SU-DHL-6 (cell line): ENCODE measurements at regions not wholly inside any gene's neighbourhood (a gene's known extent, or its start where the extent isn't known, plus 50 kb on each side); places are given as distances from the start of the nearest gene placed in this dataset.
"Not testable (repeated sequence)": the region's sequence is repeated elsewhere in the genome, so short reads cannot be mapped to it uniquely, and the experiment has no call there.

Experiments
- H2AFZ ChIP-seq: fragments of 200-600 bp; sonication (generic); 2 replicates; pipeline ENCODE4 v1.6.1; 2014; ENCODE audit warnings: low read depth, mild to moderate bottlenecking, moderate library complexity, mixed read lengths, antibody characterized with exemption, low read length; ENCODE audit not compliant: severe bottlenecking
- H3F3A ChIP-seq: fragments of 200-600 bp; shearing (Covaris generic); 2 replicates; pipeline ENCODE4 v1.6.0; 2016; ENCODE audit warnings: antibody characterized with exemption, mild to moderate bottlenecking; ENCODE audit not compliant: insufficient read depth
- H3K27ac ChIP-seq: fragments of 200-600 bp; sonication (generic); 2 replicates; pipeline ENCODE4 v1.5.1; 2016; ENCODE audit warnings: low read depth, mild to moderate bottlenecking, low read length, moderate library complexity, mixed read lengths
- H3K27me3 ChIP-seq: fragments of 200-600 bp; sonication (generic), shearing (Covaris generic); 2 replicates; pipeline ENCODE4 v1.6.0; 2014; ENCODE audit warnings: mild to moderate bottlenecking, low read length
- H3K36me3 ChIP-seq: fragments of 200-600 bp; sonication (generic); 2 replicates; pipeline ENCODE4 v1.6.1; 2014; ENCODE audit warnings: mild to moderate bottlenecking, low read length, mixed read lengths
- H3K4me2 ChIP-seq: fragments of 300-600, 200-600 bp; shearing (Covaris generic), sonication (generic); 2 replicates; pipeline ENCODE4 v1.6.0; 2014; ENCODE audit warnings: low read length, low read depth, mild to moderate bottlenecking; ENCODE audit not compliant: poor library complexity, severe bottlenecking
- H3K4me3 ChIP-seq: fragments of 200-600 bp; sonication (generic); 2 replicates; pipeline ENCODE4 v1.5.1; 2014; ENCODE audit warnings: antibody characterized with exemption, low read length, mild to moderate bottlenecking, mixed read lengths; ENCODE audit not compliant: insufficient read depth, poor library complexity, severe bottlenecking
- H3K79me2 ChIP-seq: fragments of 200-600 bp; sonication (generic); 2 replicates; pipeline ENCODE4 v1.6.1; 2014; ENCODE audit warnings: mild to moderate bottlenecking, low read length, moderate library complexity; ENCODE audit not compliant: insufficient read depth
- H3K9ac ChIP-seq: fragments of 200-600 bp; sonication (generic); 2 replicates; pipeline ENCODE4 v1.7.0; 2014; ENCODE audit warnings: mild to moderate bottlenecking, low read length
- H3K9me2 ChIP-seq: fragments of 200-600 bp; sonication (generic); replicated peaks from 2 replicates; pipeline ENCODE4 v1.6.1; 2014; ENCODE audit warnings: low read length; ENCODE audit not compliant: insufficient read depth
- H3K9me3 ChIP-seq: fragments of 200-600 bp; sonication (generic); 2 replicates; pipeline ENCODE4 v1.6.1; 2014; ENCODE audit warnings: low read length, mixed read lengths; ENCODE audit not compliant: insufficient read depth
- H4K20me1 ChIP-seq: fragments of 200-600 bp; sonication (generic); 2 replicates; pipeline ENCODE4 v1.6.1; 2014; ENCODE audit warnings: low read depth, mild to moderate bottlenecking, antibody characterized with exemption, low read length, moderate library complexity, mixed read lengths
- EZH2phosphoT487 ChIP-seq: fragments of 200-600 bp; sonication (generic), shearing (Covaris generic); conservative IDR thresholded peaks from 2 replicates; pipeline ENCODE4 v1.6.1; 2018; ENCODE audit warnings: mild to moderate bottlenecking, antibody characterized with exemption, low read length, moderate library complexity, mixed read lengths
- TF ChIP-seq, protein P1 (sequence below): fragments of 200-600 bp; sonication (generic); IDR thresholded peaks from one replicate; pipeline ENCODE4 v1.5.1; 2017; ENCODE audit warnings: antibody characterized with exemption, mild to moderate bottlenecking, low read length, moderate library complexity; ENCODE audit not compliant: insufficient read depth, poor library complexity, severe bottlenecking

GRCh38 chr2:138245310-138245709 lies 256.3 kb upstream of the SPOPL start:
- Histone ChIP-seq H3K36me3 (no peaks in the 10 kb centered on the region), H3K79me2 (no peaks in the 10 kb centered on the region), H3F3A (no peaks in the 10 kb centered on the region), H4K20me1 (no peaks in the 10 kb centered on the region), H3K4me2 (no peak overlapping the region), H3K9me2 (no peaks in the 10 kb centered on the region), H3K9ac (no peak overlapping the region), H2AFZ (no peak overlapping the region), H3K27me3 (no peaks in the 10 kb centered on the region), H3K4me3 (no peak overlapping the region), H3K9me3 (no peaks in the 10 kb centered on the region), H3K27ac (no peak overlapping the region)
- TF ChIP-seq EZH2phosphoT487, result no peak
- TF ChIP-seq, protein P1, sequence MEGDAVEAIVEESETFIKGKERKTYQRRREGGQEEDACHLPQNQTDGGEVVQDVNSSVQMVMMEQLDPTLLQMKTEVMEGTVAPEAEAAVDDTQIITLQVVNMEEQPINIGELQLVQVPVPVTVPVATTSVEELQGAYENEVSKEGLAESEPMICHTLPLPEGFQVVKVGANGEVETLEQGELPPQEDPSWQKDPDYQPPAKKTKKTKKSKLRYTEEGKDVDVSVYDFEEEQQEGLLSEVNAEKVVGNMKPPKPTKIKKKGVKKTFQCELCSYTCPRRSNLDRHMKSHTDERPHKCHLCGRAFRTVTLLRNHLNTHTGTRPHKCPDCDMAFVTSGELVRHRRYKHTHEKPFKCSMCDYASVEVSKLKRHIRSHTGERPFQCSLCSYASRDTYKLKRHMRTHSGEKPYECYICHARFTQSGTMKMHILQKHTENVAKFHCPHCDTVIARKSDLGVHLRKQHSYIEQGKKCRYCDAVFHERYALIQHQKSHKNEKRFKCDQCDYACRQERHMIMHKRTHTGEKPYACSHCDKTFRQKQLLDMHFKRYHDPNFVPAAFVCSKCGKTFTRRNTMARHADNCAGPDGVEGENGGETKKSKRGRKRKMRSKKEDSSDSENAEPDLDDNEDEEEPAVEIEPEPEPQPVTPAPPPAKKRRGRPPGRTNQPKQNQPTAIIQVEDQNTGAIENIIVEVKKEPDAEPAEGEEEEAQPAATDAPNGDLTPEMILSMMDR, result no peak

GRCh38 chr2:138247302-138247701 lies 254.3 kb upstream of the SPOPL start:
- Histone ChIP-seq H4K20me1 (no peaks in the 10 kb centered on the region), H3K27me3 (no peaks in the 10 kb centered on the region), H3K4me2 (no peak overlapping the region), H2AFZ (no peak overlapping the region), H3K27ac (no peak overlapping the region), H3K9me2 (no peaks in the 10 kb centered on the region), H3K9ac (no peak overlapping the region), H3K9me3 (no peaks in the 10 kb centered on the region), H3K79me2 (no peaks in the 10 kb centered on the region), H3F3A (no peaks in the 10 kb centered on the region), H3K36me3 (no peaks in the 10 kb centered on the region), H3K4me3 (no peak overlapping the region)
- no peak for TF ChIP-seq EZH2phosphoT487
- TF ChIP-seq, protein P1, result no peak

DNA sequence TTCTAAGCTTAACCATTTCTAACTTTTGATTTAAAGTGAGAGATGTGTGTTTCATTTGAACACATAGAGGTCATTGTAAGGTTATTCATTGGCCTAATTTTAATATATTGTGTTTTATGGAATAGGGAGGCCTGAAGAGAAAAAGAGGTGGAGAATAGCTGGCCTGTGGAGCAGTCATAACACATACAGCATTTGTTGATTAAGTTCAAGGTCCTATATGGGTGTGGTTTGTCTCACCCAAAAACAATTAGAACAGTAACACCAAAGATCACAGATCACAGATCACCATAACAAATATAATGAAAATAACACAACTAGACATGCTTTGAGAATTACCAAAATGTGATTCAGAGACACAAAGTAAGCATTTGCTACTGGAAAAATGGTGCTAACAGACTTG lies 252.4 kb upstream of the SPOPL start:
- Histone ChIP-seq H3K27ac (no peak overlapping the region), H3K27me3 (no peaks in the 10 kb centered on the region), H3K9ac (no peak overlapping the region), H3K4me2 (no peak overlapping the region), H3K9me2 (no peaks in the 10 kb centered on the region), H3K79me2 (no peaks in the 10 kb centered on the region), H3K9me3 (no peaks in the 10 kb centered on the region), H3F3A (no peaks in the 10 kb centered on the region), H4K20me1 (no peaks in the 10 kb centered on the region), H3K36me3 (no peaks in the 10 kb centered on the region), H2AFZ (no peak overlapping the region), H3K4me3 (no peak overlapping the region)
- TF ChIP-seq, protein P1, result no peak
- no peak for TF ChIP-seq EZH2phosphoT487

DNA sequence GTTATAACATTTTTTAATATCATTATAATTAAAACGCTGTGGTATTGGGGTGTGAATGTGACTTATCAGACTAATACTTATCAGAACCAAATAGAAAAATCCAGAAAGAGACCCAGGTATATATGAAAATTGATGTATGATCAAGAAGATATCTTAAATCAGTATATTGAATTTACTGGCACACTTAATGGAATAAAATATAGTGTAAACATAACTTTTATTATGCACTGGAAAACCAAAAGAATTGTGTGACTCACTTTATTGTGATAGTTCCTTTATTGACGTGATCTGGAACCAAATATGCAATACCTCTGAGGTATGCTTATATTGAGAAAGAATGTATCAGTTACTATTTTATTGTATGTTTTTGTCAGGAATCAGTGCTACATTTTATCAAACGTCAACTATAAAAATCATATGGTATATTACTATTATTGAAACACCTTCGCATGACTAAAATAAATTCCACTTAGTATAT lies 250.7 kb upstream of the SPOPL start:
- H3K9ac ChIP-seq, H3K9me3 ChIP-seq, H3K27me3 ChIP-seq, H3K4me3 ChIP-seq, H3K79me2 ChIP-seq, H4K20me1 ChIP-seq, H2AFZ ChIP-seq, H3K9me2 ChIP-seq, H3K27ac ChIP-seq, H3F3A ChIP-seq, H3K4me2 ChIP-seq, H3K36me3 ChIP-seq: not testable (repeated sequence)
